ENCODE measurements at regions not wholly inside any gene's neighbourhood (a gene's known extent, or its start where the extent isn't known, plus 50 kb on each side); places are given as distances from the start of the nearest gene placed in this dataset.
"Not testable (repeated sequence)": the region's sequence is repeated elsewhere in the genome, so short reads cannot be mapped to it uniquely, and the experiment has no call there.

- 94% methylated on average over 3 of the region's 4 CpGs for WGBS (ENCODE audit: insufficient coverage)
- Histone ChIP-seq H3K27me3 (replicated peaks in 2 of 5; ENCODE audit: control insufficient read depth in 4 of 5, insufficient read depth in 5 of 5, low read length in 4 of 5) (peaks cover 0 to 2% (median 0%) of the 10 kb centered on the region in 5 experiments), H3K4me3 (ENCODE audit: control insufficient read depth in 1 of 7, extremely low read depth in 1 of 7, insufficient read depth in 4 of 7, low read depth in 2 of 7, low read length in 6 of 7) (no peak overlapping the region), H3K27ac (ENCODE audit: insufficient read depth in 1 of 2, low read depth in 1 of 2, low read length in 2 of 2, poor library complexity in 1 of 2, severe bottlenecking in 2 of 2) (no peak overlapping the region), H3K9me3 (ENCODE audit: control extremely low read depth in 1 of 5, control insufficient read depth in 4 of 5, insufficient read depth in 2 of 5, low read depth in 1 of 5, low read length in 4 of 5) (peaks cover 0 to 1% (median 0%) of the 10 kb centered on the region in 5 experiments), H3K36me3 (ENCODE audit: control insufficient read depth in 4 of 4, insufficient read depth in 4 of 4, low read length in 3 of 4) (no peaks in the 10 kb centered on the region), H3K4me1 (ENCODE audit: control extremely low read depth in 1 of 4, control insufficient read depth in 4 of 4, insufficient read depth in 4 of 4, low read length in 3 of 4) (no peaks in the 10 kb centered on the region)
- ChIA-PET POLR2A (no interaction called here), CTCF (interaction anchor here (0.6 kb wide), 2 partner anchors 266 to 270 kb away, joined by 3 read pairs; no protein-coding TSS in a partner anchor)
- DNase-seq, result no peak
Measured at GRCh38 chr14:23894362-23895052, 59.1 kb upstream of the DHRS4 start.

GRCh38 chr14:23895053-23895419, 58.5 kb upstream of the DHRS4 start:
- Histone ChIP-seq H3K27me3 (replicated peaks in 2 of 5; ENCODE audit: control insufficient read depth in 4 of 5, insufficient read depth in 5 of 5, low read length in 4 of 5) (peaks cover 0 to 2% (median 0%) of the 10 kb centered on the region in 5 experiments), H3K36me3 (ENCODE audit: control insufficient read depth in 4 of 4, insufficient read depth in 4 of 4, low read length in 3 of 4) (no peaks in the 10 kb centered on the region), H3K9me3 (ENCODE audit: control extremely low read depth in 1 of 5, control insufficient read depth in 4 of 5, insufficient read depth in 2 of 5, low read depth in 1 of 5, low read length in 4 of 5) (peaks cover 0 to 1% (median 0%) of the 10 kb centered on the region in 5 experiments), H3K4me1 (ENCODE audit: control extremely low read depth in 1 of 4, control insufficient read depth in 4 of 4, insufficient read depth in 4 of 4, low read length in 3 of 4) (no peaks in the 10 kb centered on the region), H3K4me3 (ENCODE audit: control insufficient read depth in 1 of 7, extremely low read depth in 1 of 7, insufficient read depth in 4 of 7, low read depth in 2 of 7, low read length in 6 of 7) (no peak overlapping the region), H3K27ac (ENCODE audit: insufficient read depth in 1 of 2, low read depth in 1 of 2, low read length in 2 of 2, poor library complexity in 1 of 2, severe bottlenecking in 2 of 2) (no peak overlapping the region)
- no peak for DNase-seq
- ChIA-PET POLR2A (no interaction called here), CTCF (no interaction called here)
- 100% methylated on average over 1 of the region's 1 CpG for WGBS (ENCODE audit: insufficient coverage)

- POLR2A ChIA-PET, result no interaction called here
- CTCF ChIA-PET, result no interaction called here
- Histone ChIP-seq H3K36me3 (ENCODE audit: control insufficient read depth in 4 of 4, insufficient read depth in 4 of 4, low read length in 3 of 4) (no peaks in the 10 kb centered on the region), H3K27me3 (replicated peaks in 2 of 5; ENCODE audit: control insufficient read depth in 4 of 5, insufficient read depth in 5 of 5, low read length in 4 of 5) (peaks cover 0 to 2% (median 0%) of the 10 kb centered on the region in 5 experiments), H3K9me3 (ENCODE audit: control extremely low read depth in 1 of 5, control insufficient read depth in 4 of 5, insufficient read depth in 2 of 5, low read depth in 1 of 5, low read length in 4 of 5) (peaks cover 0 to 1% (median 0%) of the 10 kb centered on the region in 5 experiments), H3K4me3 (ENCODE audit: control insufficient read depth in 1 of 7, extremely low read depth in 1 of 7, insufficient read depth in 4 of 7, low read depth in 2 of 7, low read length in 6 of 7) (no peak overlapping the region), H3K4me1 (ENCODE audit: control extremely low read depth in 1 of 4, control insufficient read depth in 4 of 4, insufficient read depth in 4 of 4, low read length in 3 of 4) (no peaks in the 10 kb centered on the region), H3K27ac (ENCODE audit: insufficient read depth in 1 of 2, low read depth in 1 of 2, low read length in 2 of 2, poor library complexity in 1 of 2, severe bottlenecking in 2 of 2) (no peak overlapping the region)
- WGBS (ENCODE audit: insufficient coverage), result 96% methylated on average over 2 of the region's 3 CpGs
- peak in 2 of 3 donors; percentile 4 to 13 for DNase-seq
Measured at GRCh38 chr14:23895480-23895879, 58.1 kb upstream of the DHRS4 start.

DNA sequence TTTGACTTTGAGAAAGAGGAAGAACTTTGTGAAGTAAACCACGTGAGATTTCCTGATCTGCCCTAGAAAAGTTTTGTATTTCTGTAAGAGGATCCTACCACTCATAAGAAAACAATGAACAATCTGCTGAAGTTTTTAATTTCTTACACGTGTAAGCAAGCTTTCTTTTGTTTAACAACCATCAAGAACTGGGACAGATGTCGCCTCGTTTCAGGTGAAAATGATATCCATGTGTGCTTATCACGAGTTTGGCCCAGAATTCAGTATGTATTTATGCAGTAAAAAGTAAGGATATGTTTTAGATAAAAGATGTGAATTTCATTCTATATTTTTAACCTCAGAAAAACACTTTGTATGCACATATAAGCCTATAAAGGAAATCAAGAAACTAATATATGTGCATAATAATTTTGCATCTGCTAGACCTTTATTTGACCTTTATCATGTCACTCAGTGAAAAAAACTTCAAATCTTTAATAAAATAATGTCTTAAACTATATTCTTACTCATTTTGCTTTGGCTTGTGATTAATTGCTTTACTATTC, 56.9 kb upstream of the DHRS4 start:
- WGBS (ENCODE audit: insufficient coverage), result 0% methylated on average over 1 of the region's 5 CpGs
- Histone ChIP-seq H3K36me3 (ENCODE audit: control insufficient read depth in 4 of 4, insufficient read depth in 4 of 4, low read length in 3 of 4) (no peaks in the 10 kb centered on the region), H3K27ac (ENCODE audit: insufficient read depth in 1 of 2, low read depth in 1 of 2, low read length in 2 of 2, poor library complexity in 1 of 2, severe bottlenecking in 2 of 2) (no peak overlapping the region), H3K4me3 (ENCODE audit: control insufficient read depth in 1 of 7, extremely low read depth in 1 of 7, insufficient read depth in 4 of 7, low read depth in 2 of 7, low read length in 6 of 7) (no peak overlapping the region), H3K4me1 (ENCODE audit: control extremely low read depth in 1 of 4, control insufficient read depth in 4 of 4, insufficient read depth in 4 of 4, low read length in 3 of 4) (no peaks in the 10 kb centered on the region), H3K9me3 (ENCODE audit: control extremely low read depth in 1 of 5, control insufficient read depth in 4 of 5, insufficient read depth in 2 of 5, low read depth in 1 of 5, low read length in 4 of 5) (no peaks in the 10 kb centered on the region), H3K27me3 (replicated peaks in 2 of 5; ENCODE audit: control insufficient read depth in 4 of 5, insufficient read depth in 5 of 5, low read length in 4 of 5) (peaks cover 0 to 2% (median 0%) of the 10 kb centered on the region in 5 experiments)
- CTCF ChIA-PET, result interaction anchor here (1.1 kb wide), 1 partner anchor 12 kb away, joined by 3 read pairs; no protein-coding TSS in a partner anchor
- DNase-seq, result peak in 2 of 3 donors; percentile 13 to 15
- POLR2A ChIA-PET, result interaction anchor here (0.6 kb wide), 1 partner anchor 20 kb away, joined by 4 read pairs; no protein-coding TSS in a partner anchor

- not testable (repeated sequence) for H3K27ac ChIP-seq (ENCODE audit: insufficient read depth in 1 of 2, low read depth in 1 of 2, low read length in 2 of 2, poor library complexity in 1 of 2, severe bottlenecking in 2 of 2); H3K36me3 ChIP-seq (ENCODE audit: control insufficient read depth in 4 of 4, insufficient read depth in 4 of 4, low read length in 3 of 4); H3K9me3 ChIP-seq (ENCODE audit: control extremely low read depth in 1 of 5, control insufficient read depth in 4 of 5, insufficient read depth in 2 of 5, low read depth in 1 of 5, low read length in 4 of 5); H3K27me3 ChIP-seq (replicated peaks in 2 of 5; ENCODE audit: control insufficient read depth in 4 of 5, insufficient read depth in 5 of 5, low read length in 4 of 5); H3K4me3 ChIP-seq (ENCODE audit: control insufficient read depth in 1 of 7, extremely low read depth in 1 of 7, insufficient read depth in 4 of 7, low read depth in 2 of 7, low read length in 6 of 7); DNase-seq; H3K4me1 ChIP-seq (ENCODE audit: control extremely low read depth in 1 of 4, control insufficient read depth in 4 of 4, insufficient read depth in 4 of 4, low read length in 3 of 4)
- WGBS (ENCODE audit: insufficient coverage), result no CpG with 5 or more reads among the region's 2 CpGs
- POLR2A ChIA-PET, result interaction anchor here (0.6 kb wide), 1 partner anchor 20 kb away, joined by 4 read pairs; no protein-coding TSS in a partner anchor
- CTCF ChIA-PET, result interaction anchor here (1.1 kb wide), 1 partner anchor 12 kb away, joined by 3 read pairs; no protein-coding TSS in a partner anchor
Measured at GRCh38 chr14:23897291-23897690, 56.3 kb upstream of the DHRS4 start.

DNA sequence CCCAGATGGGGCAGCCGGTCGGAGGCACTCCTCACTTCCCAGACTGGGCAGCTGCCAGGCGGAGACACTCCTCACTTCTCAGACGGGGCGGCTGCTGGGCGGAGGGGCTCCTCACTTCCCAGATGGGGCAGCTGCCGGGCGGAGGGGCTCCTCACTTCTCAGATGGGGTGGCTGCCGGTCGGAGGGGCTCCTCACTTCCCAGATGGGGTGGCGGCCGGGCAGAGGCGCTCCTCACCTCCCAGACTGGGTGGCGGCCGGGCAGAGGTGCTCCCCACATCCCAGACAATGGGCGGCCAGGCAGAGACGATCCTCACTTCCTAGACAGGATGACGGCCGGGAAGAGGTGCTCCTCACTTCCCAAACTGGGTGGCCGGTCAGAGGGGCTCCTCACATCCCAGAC, 55.2 kb upstream of the DHRS4 start:
- H3K36me3 ChIP-seq (ENCODE audit: control insufficient read depth in 4 of 4, insufficient read depth in 4 of 4, low read length in 3 of 4); H3K27me3 ChIP-seq (replicated peaks in 2 of 5; ENCODE audit: control insufficient read depth in 4 of 5, insufficient read depth in 5 of 5, low read length in 4 of 5); H3K9me3 ChIP-seq (ENCODE audit: control extremely low read depth in 1 of 5, control insufficient read depth in 4 of 5, insufficient read depth in 2 of 5, low read depth in 1 of 5, low read length in 4 of 5); DNase-seq; CTCF ChIA-PET; POLR2A ChIA-PET; H3K4me3 ChIP-seq (ENCODE audit: control insufficient read depth in 1 of 7, extremely low read depth in 1 of 7, insufficient read depth in 4 of 7, low read depth in 2 of 7, low read length in 6 of 7); H3K4me1 ChIP-seq (ENCODE audit: control extremely low read depth in 1 of 4, control insufficient read depth in 4 of 4, insufficient read depth in 4 of 4, low read length in 3 of 4); H3K27ac ChIP-seq (ENCODE audit: insufficient read depth in 1 of 2, low read depth in 1 of 2, low read length in 2 of 2, poor library complexity in 1 of 2, severe bottlenecking in 2 of 2): not testable (repeated sequence)
- WGBS (ENCODE audit: insufficient coverage), result 100% methylated on average over 12 of the region's 20 CpGs

- Histone ChIP-seq H3K4me1 (ENCODE audit: control extremely low read depth in 1 of 4, control insufficient read depth in 4 of 4, insufficient read depth in 4 of 4, low read length in 3 of 4) (no peaks in the 10 kb centered on the region), H3K27ac (ENCODE audit: insufficient read depth in 1 of 2, low read depth in 1 of 2, low read length in 2 of 2, poor library complexity in 1 of 2, severe bottlenecking in 2 of 2) (no peak overlapping the region), H3K4me3 (ENCODE audit: control insufficient read depth in 1 of 7, extremely low read depth in 1 of 7, insufficient read depth in 4 of 7, low read depth in 2 of 7, low read length in 6 of 7) (no peak overlapping the region), H3K27me3 (replicated peaks in 2 of 5; ENCODE audit: control insufficient read depth in 4 of 5, insufficient read depth in 5 of 5, low read length in 4 of 5) (peaks cover 0 to 2% (median 0%) of the 10 kb centered on the region in 5 experiments), H3K9me3 (ENCODE audit: control extremely low read depth in 1 of 5, control insufficient read depth in 4 of 5, insufficient read depth in 2 of 5, low read depth in 1 of 5, low read length in 4 of 5) (no peaks in the 10 kb centered on the region), H3K36me3 (ENCODE audit: control insufficient read depth in 4 of 4, insufficient read depth in 4 of 4, low read length in 3 of 4) (no peaks in the 10 kb centered on the region)
- POLR2A ChIA-PET, result no interaction called here
- DNase-seq, result no peak
- WGBS (ENCODE audit: insufficient coverage), result 100% methylated on average over 5 of the region's 8 CpGs
- CTCF ChIA-PET, result interaction anchor here (0.9 to 1.4 kb wide), 4 partner anchors 9 to 276 kb away, joined by 3 to 4 read pairs (median 3); no protein-coding TSS in a partner anchor
Measured at GRCh38 chr14:23899788-23900187, 53.8 kb upstream of the DHRS4 start.
